HG03342 (cell line): ENCODE measurements at regions not wholly inside any gene's neighbourhood (a gene's known extent, or its start where the extent isn't known, plus 50 kb on each side); places are given as distances from the start of the nearest gene placed in this dataset.
"Not testable (repeated sequence)": the region's sequence is repeated elsewhere in the genome, so short reads cannot be mapped to it uniquely, and the experiment has no call there.

ENCODE experiments used
- ATAC-seq: cut with Tn5 transposase; IDR thresholded peaks from one replicate; pipeline ENCODE4 v1.9.1; 2021; ENCODE audit warnings: mild to moderate bottlenecking, moderate library complexity; ENCODE audit not compliant: unreplicated experiment

DNA sequence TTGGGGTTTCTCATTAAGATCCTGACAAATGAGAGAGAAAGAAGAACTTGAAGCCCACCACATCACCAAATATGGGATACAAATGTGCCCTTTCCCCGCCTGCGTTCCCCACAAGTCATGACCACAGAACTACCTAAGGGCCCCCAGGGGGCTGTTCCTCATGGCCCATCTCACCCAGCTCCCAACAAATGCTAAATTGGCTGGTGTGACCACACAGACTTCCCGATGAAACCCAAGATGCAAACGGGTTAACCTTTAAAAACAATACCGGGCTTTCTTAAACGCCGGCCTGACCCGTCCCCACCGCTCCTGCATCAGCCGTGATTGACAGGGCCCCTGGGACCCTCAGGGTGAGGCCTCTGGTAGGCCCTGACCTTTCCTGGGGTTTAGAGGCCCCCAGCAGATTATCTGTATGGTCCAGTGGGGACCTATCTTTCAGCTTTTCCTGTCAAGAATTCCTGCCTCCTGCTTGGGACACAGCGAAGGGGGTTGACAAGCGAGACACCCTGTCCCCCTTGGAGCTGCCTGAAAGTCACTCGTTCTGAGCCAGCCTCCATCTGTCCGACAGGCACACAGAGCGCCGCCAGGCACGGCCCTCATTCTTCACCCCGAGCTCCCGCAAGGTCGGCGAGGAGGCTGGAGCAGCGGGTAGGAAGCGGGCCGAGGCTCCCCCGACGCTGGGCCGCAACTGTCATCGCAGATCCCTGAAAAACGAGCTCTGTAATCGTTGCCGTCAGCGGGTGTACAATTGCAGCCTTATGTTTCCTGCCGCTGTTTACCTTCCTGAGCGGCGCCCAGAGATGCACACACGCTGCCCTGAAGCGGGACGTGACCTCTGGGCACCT lies 300.1 kb downstream of the FOXL1 start:
- ATAC-seq, result no peak

DNA sequence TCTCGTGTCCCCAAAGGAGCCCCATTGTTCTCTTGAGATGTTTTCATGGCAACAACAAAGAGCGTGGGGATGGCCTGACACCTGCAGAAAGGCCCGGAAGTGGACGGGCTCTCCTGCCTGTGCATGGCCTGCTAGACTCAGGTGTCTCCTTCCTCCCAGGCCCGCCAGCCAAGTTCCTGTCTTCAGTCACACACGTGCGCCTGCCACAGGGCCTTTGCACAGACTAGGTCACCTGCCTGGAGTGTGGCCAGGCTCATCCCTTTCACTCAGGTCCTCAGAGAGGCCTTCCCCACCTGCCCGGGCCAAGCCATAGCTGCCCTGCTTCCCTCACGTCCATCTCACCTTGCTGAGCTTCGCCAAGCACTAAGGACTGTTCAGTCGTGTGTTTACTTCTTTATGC lies 300.9 kb downstream of the FOXL1 start:
- no peak for ATAC-seq

DNA sequence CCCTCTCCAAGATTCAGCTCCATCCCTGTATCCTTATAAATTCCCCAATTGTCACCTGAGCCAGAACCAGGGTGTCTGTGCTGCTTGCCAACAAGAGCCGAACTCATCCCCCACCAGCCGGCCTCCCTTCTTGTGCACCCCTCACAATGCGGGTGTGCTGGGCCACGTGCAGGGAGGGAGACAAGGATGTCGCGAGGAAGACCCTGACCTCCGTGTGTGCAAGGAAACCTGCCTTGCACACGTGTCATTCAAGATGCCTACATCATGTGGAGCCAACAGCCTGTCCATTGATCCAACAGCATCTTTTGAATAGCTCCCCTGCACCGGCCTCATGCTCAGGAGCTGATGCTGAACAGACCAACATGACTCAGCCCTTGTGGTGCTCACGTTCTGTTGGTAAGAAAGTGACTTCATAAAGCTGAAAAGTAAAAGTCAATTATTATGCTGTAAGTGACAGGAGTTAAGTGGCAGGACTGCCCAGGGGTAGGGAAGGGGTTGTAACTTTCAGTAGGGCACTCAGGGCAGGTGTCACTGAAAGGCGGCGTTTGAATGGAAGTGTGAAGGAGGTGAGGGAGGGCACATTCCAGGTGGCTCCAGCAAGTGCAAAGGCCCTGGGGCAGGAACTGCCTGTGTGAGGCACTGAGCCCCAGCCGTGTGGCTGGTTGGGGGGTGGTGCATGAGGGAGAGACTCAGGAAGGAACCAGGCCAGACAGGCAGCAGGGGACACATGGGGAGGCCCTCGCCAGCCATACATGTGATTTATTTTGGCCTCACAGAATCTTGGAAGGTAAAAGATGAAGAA lies 302.2 kb downstream of the FOXL1 start:
- ATAC-seq, result no peak

DNA sequence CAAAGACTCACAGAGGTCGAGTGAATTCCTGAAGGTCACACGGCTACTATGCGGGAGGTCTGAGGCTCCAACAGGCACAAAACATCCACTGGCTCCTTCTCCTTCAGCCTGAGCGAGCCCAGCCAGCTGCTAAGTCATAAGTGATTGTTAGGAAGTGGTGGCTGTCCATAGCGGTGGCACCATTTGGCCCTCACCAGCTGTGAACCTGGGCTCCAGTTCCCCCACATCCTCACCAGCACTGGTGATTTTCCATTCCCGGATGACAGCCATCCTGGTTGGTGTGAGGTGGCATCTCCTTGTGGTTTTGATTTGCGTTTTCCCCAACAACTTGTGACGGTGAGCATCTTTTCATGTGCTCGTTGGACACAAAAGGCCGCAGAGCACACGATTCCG lies 302.8 kb downstream of the FOXL1 start:
- ATAC-seq, result no peak

DNA sequence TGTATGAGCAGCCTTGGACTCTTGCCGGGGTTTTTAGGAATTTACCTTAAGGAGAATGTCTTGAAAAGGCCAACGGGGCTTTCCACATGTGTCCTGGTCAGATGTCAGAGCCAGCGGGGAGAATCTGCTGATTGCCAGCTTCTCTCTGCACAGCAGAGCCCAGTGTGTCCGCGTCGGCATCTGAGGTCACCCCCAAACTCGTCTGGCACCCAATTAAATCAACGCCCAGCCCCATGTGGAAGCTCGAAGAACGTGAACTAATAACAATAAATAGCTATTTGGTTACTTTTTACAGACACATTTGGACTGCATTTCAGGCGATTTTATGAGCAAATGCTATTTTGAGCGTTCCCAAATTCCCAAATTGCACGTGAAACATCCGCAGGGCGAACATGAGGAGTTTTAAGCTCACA lies 303.5 kb downstream of the FOXL1 start:
- no peak for ATAC-seq

DNA sequence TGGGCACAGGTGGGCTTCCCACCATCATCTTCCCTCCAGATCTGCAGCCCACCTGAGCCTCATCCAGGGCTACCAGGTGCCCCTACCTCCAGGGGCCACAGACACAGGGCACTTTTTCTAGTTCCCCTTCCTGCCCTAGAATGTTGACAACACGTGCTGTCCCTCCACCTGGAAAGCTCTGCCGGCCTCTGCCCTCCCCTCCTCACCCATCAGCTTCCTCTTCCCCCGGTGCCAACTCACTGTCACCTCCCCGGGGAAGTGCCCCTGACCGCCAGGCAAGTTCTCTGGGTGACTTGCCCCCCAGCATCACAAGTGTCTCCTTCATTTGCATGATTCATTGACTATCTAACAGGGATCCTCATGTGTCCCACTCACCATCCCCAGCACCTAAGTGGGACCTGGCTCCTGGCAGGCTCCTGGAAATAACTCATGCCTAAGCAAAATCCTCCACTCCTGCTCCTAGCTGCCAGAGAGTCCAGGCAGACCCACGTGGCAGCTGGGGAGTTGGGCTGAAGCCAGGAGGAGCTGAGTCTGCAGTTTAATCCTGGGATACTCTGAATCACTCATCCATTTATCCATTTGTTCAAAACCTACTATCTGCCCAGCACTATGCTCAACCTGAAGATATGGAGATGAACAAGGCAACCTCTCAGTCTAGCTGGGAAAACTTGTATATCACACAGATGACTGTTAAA lies 304.4 kb downstream of the FOXL1 start:
- no peak for ATAC-seq

DNA sequence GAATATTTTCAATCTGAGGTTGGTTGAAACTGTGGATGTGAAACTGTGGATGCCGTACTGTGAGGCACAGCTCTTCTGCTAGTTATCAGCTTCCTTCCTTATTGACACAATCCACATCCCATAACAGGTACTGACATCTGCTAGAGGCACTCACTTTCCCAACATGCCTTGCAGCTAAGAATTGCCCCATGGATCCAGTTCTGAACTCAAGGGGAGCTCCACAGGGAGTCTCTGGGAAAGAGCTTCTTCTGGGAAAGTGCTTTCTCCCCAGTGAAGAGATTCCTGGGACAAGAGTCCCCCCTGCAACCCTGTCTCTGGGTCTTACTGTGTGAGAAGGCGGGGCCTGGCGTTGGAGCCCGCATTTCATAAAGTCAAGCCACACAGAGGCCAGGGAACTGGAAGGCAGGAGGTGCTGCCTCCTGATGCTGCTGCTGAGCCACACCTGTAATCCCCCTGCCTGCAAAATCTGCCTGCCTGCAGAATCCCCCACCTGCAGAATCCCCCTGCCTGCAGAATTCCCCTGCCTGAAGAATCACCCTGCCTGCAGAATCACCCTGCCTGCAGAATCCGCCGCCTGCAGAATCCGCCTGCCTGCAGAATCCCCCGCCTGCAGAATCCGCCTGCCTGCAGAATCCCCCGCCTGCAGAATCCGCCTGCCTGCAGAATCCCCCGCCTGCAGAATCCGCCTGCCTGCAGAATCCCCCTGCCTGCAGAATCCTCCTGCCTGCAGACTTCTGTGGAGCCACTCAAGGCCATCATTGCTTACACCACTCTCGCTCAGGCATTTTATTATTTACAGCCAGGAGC lies 305.4 kb downstream of the FOXL1 start:
- ATAC-seq, result no peak

DNA sequence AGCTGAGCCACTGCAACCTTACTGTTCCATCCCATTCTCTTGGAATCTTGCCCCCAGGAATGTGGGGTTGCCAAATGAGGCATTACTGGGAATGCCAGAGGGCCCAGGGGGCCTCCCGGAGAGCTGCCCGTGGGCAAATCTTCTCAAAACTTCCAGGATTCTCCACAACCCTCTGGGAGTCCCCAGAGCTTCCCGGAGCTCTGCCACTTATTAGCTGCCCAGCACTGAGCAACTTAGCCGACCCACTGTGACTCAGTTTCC lies 306.0 kb downstream of the FOXL1 start:
- no peak for ATAC-seq

DNA sequence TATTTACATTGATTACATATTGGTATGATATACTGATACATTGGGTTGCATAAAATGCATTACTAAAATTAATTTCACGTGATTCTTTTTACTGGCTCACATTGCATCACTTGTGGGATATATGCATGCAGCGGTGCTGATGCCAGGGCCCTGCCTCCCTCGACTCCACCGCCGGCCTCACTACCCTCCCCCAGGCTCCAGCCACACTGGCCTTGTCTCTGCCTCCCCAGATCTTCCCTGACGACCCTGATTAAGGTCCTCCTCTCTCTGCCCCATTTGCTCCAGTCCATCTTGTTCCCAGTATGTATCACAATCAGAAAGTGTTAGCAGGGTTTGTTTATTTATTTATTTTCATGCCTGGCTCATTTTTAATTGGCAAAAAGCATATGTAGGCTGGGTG lies 306.8 kb downstream of the FOXL1 start:
- no peak for ATAC-seq

DNA sequence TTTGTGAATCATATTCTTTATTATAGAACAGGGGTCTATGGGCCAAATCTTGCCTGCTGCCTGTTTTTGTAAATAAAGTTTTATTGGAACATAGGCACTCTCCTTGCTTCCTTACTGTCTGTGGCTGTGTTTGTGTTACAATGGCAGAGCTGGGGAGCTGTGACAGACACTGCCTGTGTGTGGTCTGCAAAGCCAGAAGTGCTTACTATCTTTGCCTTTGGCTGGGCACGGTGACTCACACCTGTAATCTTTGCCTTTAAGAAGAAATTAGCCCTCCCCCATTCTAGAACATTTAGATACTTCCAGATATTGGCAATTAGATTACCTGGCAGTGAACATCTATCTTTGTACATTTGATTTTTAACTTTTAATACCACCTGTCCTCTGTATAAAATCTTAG lies 308.3 kb downstream of the FOXL1 start:
- no peak for ATAC-seq

DNA sequence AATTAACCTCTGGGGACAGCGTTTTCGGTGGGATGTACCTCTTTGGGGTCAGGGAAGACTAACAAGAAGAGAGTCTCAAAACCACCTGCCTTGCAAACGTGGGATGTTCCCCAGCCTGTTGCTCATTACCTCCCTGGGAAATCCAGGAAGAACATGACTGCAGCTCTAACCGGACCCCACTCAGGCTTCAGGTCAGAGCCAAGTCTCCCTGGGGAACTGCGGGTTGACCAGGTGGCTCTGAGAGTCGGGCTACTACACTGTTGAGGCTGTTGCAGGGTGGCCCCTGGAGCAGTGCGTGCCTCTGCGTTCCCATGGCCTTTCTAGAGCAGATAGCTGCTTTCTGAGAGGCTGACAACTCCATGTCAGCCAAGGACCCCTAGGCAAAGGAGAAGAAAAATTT lies 309.1 kb downstream of the FOXL1 start:
- ATAC-seq, result no peak

DNA sequence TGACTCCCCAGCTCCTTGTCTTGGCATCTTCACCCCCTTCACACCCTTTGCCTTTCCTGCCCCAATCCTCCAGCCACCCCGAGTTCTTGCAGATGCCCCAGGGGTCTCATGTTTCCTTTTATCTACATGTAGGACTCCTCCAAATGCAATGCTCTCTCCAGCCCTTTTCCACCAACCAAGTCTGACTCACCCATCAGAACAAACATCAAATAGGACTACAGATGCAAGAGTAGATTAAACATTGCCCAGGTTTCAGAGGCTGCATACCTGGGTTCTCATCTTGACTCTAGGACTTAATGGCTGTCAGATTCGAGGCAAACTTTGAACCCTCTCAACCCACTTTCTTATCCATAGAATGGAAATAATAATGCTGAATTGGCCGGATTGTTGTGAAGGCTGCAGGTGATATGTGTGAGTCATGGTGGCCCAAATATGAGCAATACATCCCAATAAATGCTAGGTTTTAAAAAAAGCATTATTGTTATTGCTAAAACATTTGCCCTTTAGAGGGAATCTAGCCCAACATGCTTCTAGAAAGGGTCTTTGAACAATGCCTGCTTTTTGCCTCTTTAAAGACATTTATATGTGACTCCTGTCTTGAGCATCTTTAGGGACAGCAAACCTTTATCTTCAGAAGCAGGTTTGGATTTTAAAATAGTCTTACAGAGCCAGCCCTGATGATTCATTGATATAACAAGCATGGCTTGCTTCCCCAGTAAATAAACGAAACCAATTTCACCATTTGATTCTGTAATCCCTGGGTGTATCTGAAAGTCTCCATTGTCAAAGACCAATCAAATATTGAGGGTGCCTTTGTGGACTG lies 310.1 kb downstream of the FOXL1 start:
- no peak for ATAC-seq

DNA sequence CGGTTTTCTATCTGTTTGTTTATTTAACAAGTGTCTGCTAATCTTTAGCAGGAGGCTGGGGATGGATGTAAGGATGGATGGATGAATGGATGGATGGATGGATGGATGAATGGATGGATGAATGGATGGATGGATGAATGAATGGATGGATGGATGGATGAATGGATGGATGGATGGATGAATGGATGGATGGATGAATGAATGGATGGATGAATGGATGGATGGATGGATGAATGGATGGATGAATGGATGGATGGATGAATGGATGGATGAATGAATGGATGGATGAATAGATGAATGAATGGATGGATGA lies 310.7 kb downstream of the FOXL1 start:
- not testable (repeated sequence) for ATAC-seq

DNA sequence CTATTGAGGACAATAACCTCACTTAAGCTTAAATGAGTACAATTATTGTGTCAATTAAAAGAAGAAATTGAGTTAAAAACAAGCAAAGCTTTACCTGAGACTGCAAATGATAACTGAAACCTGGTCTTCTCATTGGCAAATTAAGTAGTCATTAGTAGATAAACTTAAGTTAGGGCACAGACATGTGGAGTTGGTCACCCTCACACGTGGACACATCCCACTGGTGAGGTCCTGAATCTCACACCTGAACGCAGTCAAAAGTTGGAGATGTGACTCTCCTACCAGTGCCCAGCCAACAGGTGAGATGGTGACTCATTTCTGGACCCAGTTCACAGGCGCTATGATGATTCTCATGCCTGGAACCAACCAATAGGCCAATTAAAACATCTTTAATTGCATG lies 311.6 kb downstream of the FOXL1 start:
- ATAC-seq, result no peak

DNA sequence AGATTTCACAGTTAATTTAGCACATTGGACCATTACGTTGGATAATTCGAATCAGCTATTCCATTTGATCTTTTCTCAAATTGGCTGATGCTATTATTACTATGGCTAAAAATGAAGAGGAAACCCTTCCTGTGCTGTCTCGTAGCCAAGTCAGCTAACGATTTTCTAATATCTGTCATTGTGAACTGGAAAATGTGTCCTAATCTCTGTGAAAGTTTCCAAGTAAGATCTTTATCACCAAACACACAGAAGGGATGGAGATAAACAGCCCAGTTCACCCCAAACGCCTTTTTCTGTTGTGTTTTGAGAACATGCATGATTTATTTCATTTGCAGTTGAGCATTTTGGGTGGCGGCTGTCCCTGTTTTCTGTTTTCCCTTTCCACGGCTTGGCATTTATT lies 312.8 kb downstream of the FOXL1 start:
- ATAC-seq, result no peak

DNA sequence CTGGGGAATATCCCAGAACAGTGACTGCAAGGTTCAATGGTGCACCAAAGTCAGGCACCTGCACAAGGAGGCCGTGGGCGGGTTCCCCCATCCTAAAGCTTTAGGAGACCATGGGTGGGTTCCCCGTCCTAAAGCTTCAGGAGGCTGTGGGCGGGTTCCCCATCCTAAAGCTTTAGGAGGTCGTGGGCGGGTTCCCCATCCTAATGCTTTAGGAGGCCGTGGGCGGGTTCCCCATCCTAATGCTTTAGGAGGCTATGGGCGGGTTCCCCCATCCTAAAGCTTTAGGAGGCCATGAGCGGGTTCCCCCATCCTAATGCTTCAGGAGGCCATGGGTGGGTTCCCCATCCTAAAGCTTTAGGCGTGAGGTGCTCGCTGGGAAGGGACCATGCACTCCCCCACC lies 313.3 kb downstream of the FOXL1 start:
- no peak for ATAC-seq

DNA sequence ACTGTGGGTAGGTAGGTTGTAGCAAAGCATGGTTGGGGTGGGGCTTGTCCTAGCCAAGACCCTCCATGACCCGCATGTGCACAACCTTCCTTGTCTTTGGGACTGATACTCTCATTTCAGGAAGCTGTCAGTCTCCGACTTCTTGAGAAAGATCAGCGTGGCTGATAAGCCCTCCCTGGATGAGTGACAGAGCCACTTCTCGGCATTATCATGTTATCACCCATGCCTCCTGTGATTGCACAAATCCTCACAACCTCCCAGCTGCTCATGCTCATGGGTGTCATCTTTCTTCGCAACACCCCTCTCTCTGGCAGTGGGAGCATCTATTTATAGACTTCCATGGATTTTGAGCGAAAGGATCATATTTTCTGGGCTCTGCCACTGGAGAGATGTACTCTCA lies 314.2 kb downstream of the FOXL1 start:
- ATAC-seq, result no peak

DNA sequence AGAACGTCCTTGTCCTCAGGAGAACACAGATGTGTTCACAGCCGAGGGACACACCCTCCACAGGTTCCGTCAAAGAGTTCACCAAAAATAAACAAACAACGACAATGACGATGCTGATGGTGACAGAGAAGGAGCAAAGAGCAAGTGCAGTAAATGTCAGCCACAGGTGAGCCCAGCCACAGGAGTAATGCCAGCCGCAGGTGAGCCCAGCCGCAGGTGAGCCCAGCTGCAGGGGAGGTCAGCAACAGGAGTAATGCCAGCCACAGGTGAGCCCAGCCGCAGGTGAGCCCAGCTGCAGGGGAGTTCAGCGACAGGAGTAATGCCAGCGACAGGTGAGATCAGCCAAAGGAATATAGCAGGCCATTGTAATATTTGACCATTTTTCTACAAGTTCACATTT lies 315.2 kb downstream of the FOXL1 start:
- no peak for ATAC-seq

DNA sequence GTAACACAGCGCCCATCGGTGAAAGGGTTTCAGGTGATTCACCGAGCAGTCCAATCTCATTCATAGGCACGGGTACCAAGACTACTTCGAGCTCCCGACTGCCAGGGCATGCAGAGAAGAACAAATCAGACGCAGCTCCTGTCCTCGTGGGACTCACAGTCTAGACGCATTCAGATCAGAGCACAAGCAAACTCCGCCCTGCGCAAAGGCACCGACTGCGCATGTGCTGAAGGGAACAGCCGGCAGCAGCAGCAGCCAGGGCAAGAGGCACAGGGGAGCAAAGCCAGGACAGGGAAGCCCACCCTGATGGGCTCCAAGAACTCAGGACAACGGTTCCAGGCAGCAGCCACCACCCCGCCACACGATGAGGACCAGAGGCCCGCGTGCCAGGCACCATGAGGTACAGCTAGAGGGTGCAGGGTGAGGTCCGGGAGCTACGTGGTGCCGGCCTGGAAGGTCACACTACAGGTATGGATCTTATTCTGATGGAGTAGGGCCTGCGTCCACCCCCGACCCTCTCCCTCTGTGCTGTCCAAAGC lies 315.7 kb downstream of the FOXL1 start:
- no peak for ATAC-seq

DNA sequence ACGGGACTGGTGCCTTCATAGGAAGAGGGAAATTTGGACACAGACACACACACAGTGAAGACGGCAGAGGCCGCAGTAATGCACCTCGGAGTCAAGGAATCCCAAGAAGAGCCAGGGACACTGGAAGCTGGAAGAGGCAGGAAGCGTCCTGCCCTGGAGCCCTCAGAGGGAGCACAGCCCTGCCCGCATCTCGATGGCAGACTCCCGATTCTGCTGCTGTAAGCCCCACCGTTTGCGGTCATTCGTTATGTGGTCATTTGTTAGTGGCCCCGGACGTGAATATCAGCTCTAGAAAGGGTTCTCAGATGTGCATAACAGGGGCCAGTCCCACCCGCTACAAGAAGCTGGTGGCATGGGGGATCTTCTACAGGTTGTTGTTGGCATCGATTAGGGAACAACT lies 316.6 kb downstream of the FOXL1 start:
- ATAC-seq, result no peak
